Smooth muscle cell of the brain vasculature (primary cell): ENCODE measurements at regions not wholly inside any gene's neighbourhood (a gene's known extent, or its start where the extent isn't known, plus 50 kb on each side); places are given as distances from the start of the nearest gene placed in this dataset.
"Not testable (repeated sequence)": the region's sequence is repeated elsewhere in the genome, so short reads cannot be mapped to it uniquely, and the experiment has no call there.

ENCODE experiments used
- DNase-seq: peaks from one replicate; pipeline ENCODE4 v3.0.0-alpha.2; 2012; ENCODE audit warnings: low read depth, low spot score

GRCh38 chr7:119996634-119997033 lies 276.3 kb upstream of the KCND2 start:
- DNase-seq, result no peak

- DNase-seq, result no peak
Measured at GRCh38 chr7:119999738-120000475, 273.1 kb upstream of the KCND2 start.

- no peak for DNase-seq
Measured at GRCh38 chr7:120005720-120006119, 267.3 kb upstream of the KCND2 start.

GRCh38 chr7:120014301-120014700 lies 258.7 kb upstream of the KCND2 start:
- not testable (repeated sequence) for DNase-seq

- DNase-seq, result no peak
Measured at GRCh38 chr7:120014925-120015465, 258.0 kb upstream of the KCND2 start.

- no peak for DNase-seq
Measured at GRCh38 chr7:120021085-120021484, 251.9 kb upstream of the KCND2 start.

- no peak for DNase-seq
Measured at GRCh38 chr7:120023494-120024167, 249.3 kb upstream of the KCND2 start.

- no peak for DNase-seq
Measured at GRCh38 chr7:120028636-120029035, 244.3 kb upstream of the KCND2 start.

GRCh38 chr7:120030876-120031275 lies 242.1 kb upstream of the KCND2 start:
- DNase-seq, result no peak

- DNase-seq, result no peak
Measured at GRCh38 chr7:120033114-120033513, 239.9 kb upstream of the KCND2 start.

- no peak for DNase-seq
Measured at GRCh38 chr7:120039138-120039537, 233.8 kb upstream of the KCND2 start.

GRCh38 chr7:120041798-120042197 lies 231.2 kb upstream of the KCND2 start:
- no peak for DNase-seq

- DNase-seq, result no peak
Measured at GRCh38 chr7:120043250-120043649, 229.7 kb upstream of the KCND2 start.

GRCh38 chr7:120052884-120053382 lies 220.0 kb upstream of the KCND2 start:
- no peak for DNase-seq

GRCh38 chr7:120053390-120053961 lies 219.5 kb upstream of the KCND2 start:
- DNase-seq, result no peak

- DNase-seq, result no peak
Measured at GRCh38 chr7:120054376-120055100, 218.4 kb upstream of the KCND2 start.

- no peak for DNase-seq
Measured at GRCh38 chr7:120055300-120055699, 217.7 kb upstream of the KCND2 start.

- no peak for DNase-seq
Measured at GRCh38 chr7:120056227-120056626, 216.7 kb upstream of the KCND2 start.

- DNase-seq, result no peak
Measured at GRCh38 chr7:120059641-120060040, 213.3 kb upstream of the KCND2 start.

GRCh38 chr7:120060281-120060680 lies 212.7 kb upstream of the KCND2 start:
- DNase-seq, result no peak

- no peak for DNase-seq
Measured at GRCh38 chr7:120060875-120061274, 212.1 kb upstream of the KCND2 start.

- DNase-seq, result no peak
Measured at GRCh38 chr7:120064565-120064964, 208.4 kb upstream of the KCND2 start.
